ENCODE measurements at regions not wholly inside any gene's neighbourhood (a gene's known extent, or its start where the extent isn't known, plus 50 kb on each side); places are given as distances from the start of the nearest gene placed in this dataset.

GRCh38 chr2:189291460-189291859, 111.9 kb upstream of the COL5A2 start:
- TF ChIP-seq, protein P1, sequence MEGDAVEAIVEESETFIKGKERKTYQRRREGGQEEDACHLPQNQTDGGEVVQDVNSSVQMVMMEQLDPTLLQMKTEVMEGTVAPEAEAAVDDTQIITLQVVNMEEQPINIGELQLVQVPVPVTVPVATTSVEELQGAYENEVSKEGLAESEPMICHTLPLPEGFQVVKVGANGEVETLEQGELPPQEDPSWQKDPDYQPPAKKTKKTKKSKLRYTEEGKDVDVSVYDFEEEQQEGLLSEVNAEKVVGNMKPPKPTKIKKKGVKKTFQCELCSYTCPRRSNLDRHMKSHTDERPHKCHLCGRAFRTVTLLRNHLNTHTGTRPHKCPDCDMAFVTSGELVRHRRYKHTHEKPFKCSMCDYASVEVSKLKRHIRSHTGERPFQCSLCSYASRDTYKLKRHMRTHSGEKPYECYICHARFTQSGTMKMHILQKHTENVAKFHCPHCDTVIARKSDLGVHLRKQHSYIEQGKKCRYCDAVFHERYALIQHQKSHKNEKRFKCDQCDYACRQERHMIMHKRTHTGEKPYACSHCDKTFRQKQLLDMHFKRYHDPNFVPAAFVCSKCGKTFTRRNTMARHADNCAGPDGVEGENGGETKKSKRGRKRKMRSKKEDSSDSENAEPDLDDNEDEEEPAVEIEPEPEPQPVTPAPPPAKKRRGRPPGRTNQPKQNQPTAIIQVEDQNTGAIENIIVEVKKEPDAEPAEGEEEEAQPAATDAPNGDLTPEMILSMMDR (IDR thresholded peaks at IDR 0.05) = no peak
- no peak for TF ChIP-seq POLR2A (IDR thresholded peaks at IDR 0.05)
